ENCODE measurements at regions not wholly inside any gene's neighbourhood (a gene's known extent, or its start where the extent isn't known, plus 50 kb on each side); places are given as distances from the start of the nearest gene placed in this dataset.
A peak's percentile ranks its signal among the peaks of the same experiment; 100 is the strongest.

- peak; percentile 86 for DNase-seq
Observed at GRCh38 chr4:123841447-123842121, 445.0 kb downstream of the SPRY1 start.

- no peak for DNase-seq
Observed at GRCh38 chr4:123843137-123843536, 446.5 kb downstream of the SPRY1 start.

GRCh38 chr4:123844374-123844773 lies 447.8 kb downstream of the SPRY1 start:
- DNase-seq, result no peak

- no peak for DNase-seq
Observed at GRCh38 chr4:123846092-123846491, 449.5 kb downstream of the SPRY1 start.

- DNase-seq, result peak; percentile 76
Observed at GRCh38 chr4:123846561-123846960, 450.0 kb downstream of the SPRY1 start.

- DNase-seq, result peak; percentile 91
Observed at GRCh38 chr4:123848606-123849005, 452.0 kb downstream of the SPRY1 start.

- no peak for DNase-seq
Observed at GRCh38 chr4:123849495-123849894, 452.9 kb downstream of the SPRY1 start.

GRCh38 chr4:123851521-123851920 lies 454.9 kb downstream of the SPRY1 start:
- no peak for DNase-seq

- no peak for DNase-seq
Observed at GRCh38 chr4:123853651-123854050, 457.1 kb downstream of the SPRY1 start.

- DNase-seq, result peak; percentile 85
Observed at GRCh38 chr4:123856689-123857545, 460.3 kb downstream of the SPRY1 start.

GRCh38 chr4:123858465-123858864 lies 461.9 kb downstream of the SPRY1 start:
- no peak for DNase-seq

- no peak for DNase-seq
Observed at GRCh38 chr4:123862812-123863211, 466.2 kb downstream of the SPRY1 start.

GRCh38 chr4:123866796-123867195 lies 470.2 kb downstream of the SPRY1 start:
- DNase-seq, result no peak

- DNase-seq, result no peak
Observed at GRCh38 chr4:123867910-123868587, 471.5 kb downstream of the SPRY1 start.

GRCh38 chr4:123869286-123870215 lies 473.0 kb downstream of the SPRY1 start:
- no peak for DNase-seq

GRCh38 chr4:123870216-123870876 lies 473.8 kb downstream of the SPRY1 start:
- no peak for DNase-seq

GRCh38 chr4:123871341-123871740 lies 474.7 kb downstream of the SPRY1 start:
- DNase-seq, result no peak

- DNase-seq, result peak; percentile 61
Observed at GRCh38 chr4:123874063-123874462, 477.5 kb downstream of the SPRY1 start.

GRCh38 chr4:123876143-123876542 lies 479.5 kb downstream of the SPRY1 start:
- DNase-seq, result no peak

GRCh38 chr4:123876671-123877101 lies 480.1 kb downstream of the SPRY1 start:
- DNase-seq, result peak; percentile 29

- DNase-seq, result no peak
Observed at GRCh38 chr4:123877551-123877950, 481.0 kb downstream of the SPRY1 start.

Measured in skin of body (tissue), 1 donor.